ENCODE measurements at regions not wholly inside any gene's neighbourhood (a gene's known extent, or its start where the extent isn't known, plus 50 kb on each side); places are given as distances from the start of the nearest gene placed in this dataset.
A peak's percentile ranks its signal among the peaks of the same experiment; 100 is the strongest.

DNA sequence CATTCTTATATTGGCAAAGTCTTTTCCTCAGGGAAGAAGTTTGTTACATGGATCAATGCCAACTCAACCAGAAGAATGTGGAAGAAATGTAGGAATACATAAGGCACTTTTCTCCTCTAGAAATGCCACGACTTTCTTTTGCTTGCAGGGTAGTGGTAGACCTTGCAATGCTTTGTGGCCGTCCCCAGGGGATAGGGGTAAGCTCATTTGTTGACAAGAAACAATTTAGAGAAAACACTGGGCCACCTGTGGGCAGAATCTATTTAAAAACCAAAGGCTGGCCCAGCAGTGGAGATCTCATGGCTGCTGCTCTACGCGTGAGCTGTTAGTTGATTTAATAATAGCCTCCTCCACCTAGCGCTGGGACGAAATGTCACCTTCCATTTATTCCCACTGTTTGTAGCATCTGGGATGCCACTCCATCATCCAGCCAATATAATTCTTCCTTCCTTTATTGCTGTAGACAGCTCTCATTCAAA lies 64.6 kb upstream of the PFN2 start:
- TF ChIP-seq, protein P1, sequence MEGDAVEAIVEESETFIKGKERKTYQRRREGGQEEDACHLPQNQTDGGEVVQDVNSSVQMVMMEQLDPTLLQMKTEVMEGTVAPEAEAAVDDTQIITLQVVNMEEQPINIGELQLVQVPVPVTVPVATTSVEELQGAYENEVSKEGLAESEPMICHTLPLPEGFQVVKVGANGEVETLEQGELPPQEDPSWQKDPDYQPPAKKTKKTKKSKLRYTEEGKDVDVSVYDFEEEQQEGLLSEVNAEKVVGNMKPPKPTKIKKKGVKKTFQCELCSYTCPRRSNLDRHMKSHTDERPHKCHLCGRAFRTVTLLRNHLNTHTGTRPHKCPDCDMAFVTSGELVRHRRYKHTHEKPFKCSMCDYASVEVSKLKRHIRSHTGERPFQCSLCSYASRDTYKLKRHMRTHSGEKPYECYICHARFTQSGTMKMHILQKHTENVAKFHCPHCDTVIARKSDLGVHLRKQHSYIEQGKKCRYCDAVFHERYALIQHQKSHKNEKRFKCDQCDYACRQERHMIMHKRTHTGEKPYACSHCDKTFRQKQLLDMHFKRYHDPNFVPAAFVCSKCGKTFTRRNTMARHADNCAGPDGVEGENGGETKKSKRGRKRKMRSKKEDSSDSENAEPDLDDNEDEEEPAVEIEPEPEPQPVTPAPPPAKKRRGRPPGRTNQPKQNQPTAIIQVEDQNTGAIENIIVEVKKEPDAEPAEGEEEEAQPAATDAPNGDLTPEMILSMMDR (IDR thresholded peaks at IDR 0.05; ENCODE audit: low read depth, low read length), result no peak
- peak in 1 of 2 donors; percentile 36 for DNase-seq (ENCODE audit: low read depth in 2 of 2)
- H3K4me3 ChIP-seq (replicated peaks in 1 of 2; ENCODE audit: low read depth in 2 of 2, low read length in 2 of 2), result no peak overlapping the region

DNA sequence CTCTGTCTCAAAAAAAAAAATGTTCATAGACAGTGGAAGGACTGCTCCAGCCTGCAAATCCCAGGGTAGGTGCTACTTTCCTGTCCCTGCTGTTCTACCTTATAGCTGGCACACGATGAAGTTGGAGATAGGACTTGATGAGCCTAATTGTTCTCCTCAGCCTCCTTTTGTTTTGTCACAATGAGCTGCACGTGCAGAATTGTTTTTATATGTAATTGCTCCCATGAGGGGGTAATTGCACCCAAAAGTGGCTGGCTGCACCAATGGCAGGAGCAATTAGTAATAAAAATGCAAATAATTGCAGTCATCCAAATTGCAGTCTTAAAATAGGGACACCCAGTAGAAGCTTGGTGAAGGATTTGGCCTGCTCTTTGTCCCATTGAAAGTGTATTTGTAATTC lies 63.0 kb upstream of the PFN2 start:
- TF ChIP-seq, protein P1 (IDR thresholded peaks at IDR 0.05; ENCODE audit: low read depth, low read length), result no peak
- no peak for DNase-seq (ENCODE audit: low read depth in 2 of 2)
- no peak overlapping the region for H3K4me3 ChIP-seq (replicated peaks in 1 of 2; ENCODE audit: low read depth in 2 of 2, low read length in 2 of 2)

DNA sequence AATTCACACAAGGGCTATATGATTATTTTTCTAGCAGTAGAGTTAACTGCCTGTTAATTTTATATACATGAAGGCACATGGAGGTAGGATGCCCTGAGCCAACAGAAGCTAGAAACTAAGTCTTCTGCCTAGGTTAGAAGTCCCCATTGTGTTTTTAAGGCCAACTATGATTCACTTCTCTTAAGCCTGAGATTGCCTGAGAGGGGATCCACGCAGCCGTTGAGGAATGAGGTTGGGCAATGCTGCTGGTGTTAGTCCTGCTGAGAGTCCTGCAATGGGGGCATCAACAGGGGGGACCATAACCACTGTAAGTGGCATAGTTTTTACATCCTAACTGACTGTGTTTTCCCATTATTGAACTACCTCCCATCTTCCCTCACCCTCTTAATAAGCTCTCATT lies 60.1 kb upstream of the PFN2 start:
- no peak overlapping the region for H3K4me3 ChIP-seq (replicated peaks in 1 of 2; ENCODE audit: low read depth in 2 of 2, low read length in 2 of 2)
- peak in 1 of 2 donors; percentile 33 for DNase-seq (ENCODE audit: low read depth in 2 of 2)
- TF ChIP-seq, protein P1 (IDR thresholded peaks at IDR 0.05; ENCODE audit: low read depth, low read length), result no peak

DNA sequence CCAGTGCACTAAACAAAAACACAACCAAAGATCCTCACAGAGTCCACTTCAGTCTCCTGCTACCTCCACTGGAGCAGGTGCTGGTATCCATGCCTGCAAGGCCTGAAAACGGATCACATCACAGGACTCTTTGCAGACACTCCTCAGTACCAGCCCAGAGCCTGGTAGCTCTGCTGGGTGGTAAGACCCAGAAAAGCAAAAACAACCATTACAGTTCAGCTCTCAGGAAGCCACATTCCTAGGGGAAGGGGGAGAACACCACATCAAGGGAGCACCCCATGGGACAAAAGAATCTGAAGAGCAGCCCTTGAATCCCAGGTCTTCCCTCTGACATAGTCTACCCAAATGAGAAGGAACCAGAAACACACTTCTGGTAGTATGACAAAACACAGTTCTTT lies 52.5 kb upstream of the PFN2 start:
- H3K4me3 ChIP-seq (replicated peaks in 1 of 2; ENCODE audit: low read depth in 2 of 2, low read length in 2 of 2), result no peak overlapping the region
- DNase-seq (ENCODE audit: low read depth in 2 of 2), result no peak
- TF ChIP-seq, protein P1 (IDR thresholded peaks at IDR 0.05; ENCODE audit: low read depth, low read length), result no peak

DNA sequence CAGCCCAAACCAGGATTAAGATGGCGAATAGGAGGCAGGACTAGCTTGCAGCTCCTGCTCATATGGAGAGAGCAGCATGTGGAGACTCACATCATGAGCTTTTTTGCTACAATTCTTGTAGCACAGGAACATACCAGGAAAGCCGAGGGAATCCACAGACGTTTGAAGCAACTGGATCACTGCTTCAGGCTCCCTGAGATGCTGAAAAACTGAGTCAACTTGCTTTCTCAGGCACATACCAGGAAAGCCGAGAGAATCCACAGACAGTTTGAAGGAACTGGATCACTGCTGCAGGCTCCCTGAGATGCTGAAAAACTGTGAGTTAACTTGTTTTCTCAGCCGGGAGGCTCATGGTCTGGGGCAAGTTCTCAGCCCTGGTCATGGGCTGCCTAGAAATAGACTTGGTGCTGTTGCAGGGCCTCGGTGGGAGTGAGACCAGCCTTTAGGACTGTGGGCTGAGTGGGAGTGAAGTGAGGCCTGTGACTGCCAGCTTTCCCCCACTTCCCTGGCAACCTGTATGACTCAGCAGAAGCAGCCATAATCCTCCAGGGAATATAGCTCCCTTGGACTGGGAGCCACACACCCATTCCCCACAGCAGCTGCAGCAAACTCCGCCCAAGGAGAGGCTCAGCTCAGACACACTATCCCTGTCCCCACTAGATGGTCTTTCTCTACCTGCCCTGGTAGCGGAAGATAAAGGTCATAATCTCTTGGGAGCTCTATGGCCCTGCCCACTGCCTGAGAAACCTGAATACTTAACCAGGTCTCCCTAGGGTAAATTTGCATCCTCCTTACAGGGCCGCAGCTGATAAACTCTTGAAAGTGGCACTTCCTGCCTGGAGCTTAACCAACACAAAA lies 51.9 kb upstream of the PFN2 start:
- H3K4me3 ChIP-seq (replicated peaks in 1 of 2; ENCODE audit: low read depth in 2 of 2, low read length in 2 of 2), result no peak overlapping the region
- DNase-seq (ENCODE audit: low read depth in 2 of 2), result peak in 1 of 2 donors; percentile 55

DNA sequence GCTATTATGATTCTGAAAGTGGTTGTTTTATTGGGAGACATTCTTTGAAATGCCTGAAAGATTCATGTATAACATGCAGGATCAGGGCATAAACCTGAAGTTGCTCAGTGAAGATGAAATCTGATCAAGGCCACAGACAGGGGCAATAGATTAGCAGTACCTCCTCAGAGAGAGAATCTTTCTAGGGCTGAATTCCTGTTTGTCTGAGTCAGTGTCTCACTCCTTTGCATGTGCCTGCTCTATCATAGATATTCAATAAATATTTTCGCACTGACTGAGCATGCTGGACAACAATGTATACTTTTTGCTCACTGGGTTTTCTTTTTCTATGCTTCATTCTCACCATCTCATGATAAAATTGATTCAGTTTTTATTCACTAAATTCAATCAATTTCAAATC lies 49.8 kb upstream of the PFN2 start:
- peak in 1 of 2 donors; percentile 59 for DNase-seq (ENCODE audit: low read depth in 2 of 2)
- TF ChIP-seq, protein P1 (IDR thresholded peaks at IDR 0.05; ENCODE audit: low read depth, low read length), result no peak
- no peak overlapping the region for H3K4me3 ChIP-seq (replicated peaks in 1 of 2; ENCODE audit: low read depth in 2 of 2, low read length in 2 of 2)

More for the DNA sequence above, 51.9 kb upstream of the PFN2 start:
- TF ChIP-seq, protein P1 (IDR thresholded peaks at IDR 0.05; ENCODE audit: low read depth, low read length), result no peak
